Stimulated activated naive B cell treated with anti-CD40 and anti-IgM and Interleukin-4, amounts not matched to agents 10 μg/mL and 1 μg/mL and 100 μg/mL, for 72 hours (primary cell): ENCODE measurements at regions not wholly inside any gene's neighbourhood (a gene's known extent, or its start where the extent isn't known, plus 50 kb on each side); places are given as distances from the start of the nearest gene placed in this dataset.

Experiments
- ATAC-seq, 2 donors: fragments of 150-1000 bp; cut with Tn5 transposase; replicated peaks; 2 replicates each; pipeline ENCODE4 v1.10.0; 2021; ENCODE audit warnings: moderate library complexity in 1 of 2
- DNase-seq: peaks from one replicate; pipeline ENCODE4 v3.0.0; 2021
- H3K27ac Mint-ChIP-seq: one replicate; pipeline ENCODE4 v1.8.0; 2022; ENCODE audit warnings: mild to moderate bottlenecking, mixed read lengths
- H3K27me3 Mint-ChIP-seq, 2 donors: one replicate each; pipeline ENCODE4 v1.8.0; 2022; ENCODE audit warnings: mixed read lengths in 2 of 2
- H3K36me3 Mint-ChIP-seq, 2 donors: one replicate each; pipeline ENCODE4 v1.8.0; 2022; ENCODE audit warnings: mixed read lengths in 2 of 2, mild to moderate bottlenecking in 1 of 2
- H3K4me1 Mint-ChIP-seq, 2 donors: one replicate each; pipeline ENCODE4 v1.8.0; 2022; ENCODE audit warnings: mixed read lengths in 2 of 2, mild to moderate bottlenecking in 1 of 2
- H3K4me3 Mint-ChIP-seq, 2 donors: one replicate each; pipeline ENCODE4 v1.8.0; 2022; ENCODE audit warnings: mild to moderate bottlenecking in 2 of 2, mixed read lengths in 2 of 2, moderate library complexity in 1 of 2
- H3K9me3 Mint-ChIP-seq, 2 donors: one replicate each; pipeline ENCODE4 v1.8.0; 2022; ENCODE audit warnings: mixed read lengths in 2 of 2, mild to moderate bottlenecking in 1 of 2

DNA sequence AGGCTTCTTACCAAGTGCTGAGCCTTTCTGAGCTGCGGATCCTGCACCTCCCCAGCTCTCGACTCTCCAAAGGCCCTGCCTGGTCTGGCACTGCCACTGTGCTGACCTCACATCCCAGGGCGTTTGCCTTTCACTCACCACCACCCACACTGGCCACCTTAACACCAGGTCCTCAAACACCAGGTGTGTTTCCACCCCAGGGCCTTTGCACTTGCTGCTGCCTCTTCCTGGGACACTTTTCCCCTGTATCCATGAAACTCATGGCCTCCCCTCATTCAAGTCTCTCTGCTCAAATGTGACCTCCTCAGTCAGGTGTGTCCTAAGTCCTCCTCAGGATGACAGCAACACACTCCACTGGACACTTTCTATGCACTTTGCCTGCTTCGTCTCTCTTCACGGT, 51.4 kb upstream of the ANO1 start:
- DNase-seq: no peak
- Mint-ChIP-seq H3K4me3 (no peak overlapping the region), H3K4me1 (no peaks in the 10 kb centered on the region), H3K9me3 (peaks cover 0 to 1% of the 10 kb centered on the region in 2 donors), H3K27me3 (peaks cover under 1 to 2% of the 10 kb centered on the region in 2 donors), H3K36me3 (no peaks in the 10 kb centered on the region), H3K27ac (no peak overlapping the region)
- ATAC-seq: no peak

DNA sequence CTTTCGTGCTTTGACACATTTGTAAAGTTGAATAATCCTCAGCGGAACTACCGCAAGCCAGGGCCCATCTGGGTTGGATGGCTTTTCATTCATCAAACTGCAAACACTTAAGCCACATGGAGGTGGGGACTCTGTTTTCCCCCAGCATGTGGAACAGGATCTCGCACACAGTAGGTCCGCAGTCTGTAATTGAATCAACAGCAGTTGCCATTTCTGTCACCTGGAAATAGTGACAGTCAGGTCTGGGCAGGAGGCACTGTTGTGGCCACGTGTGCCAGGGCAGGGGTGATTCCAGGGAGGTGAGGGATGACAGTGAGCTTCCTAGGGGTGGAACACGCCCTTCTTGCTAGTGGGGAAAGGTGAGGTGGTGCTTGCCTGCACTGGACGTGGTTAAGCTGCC, 50.7 kb upstream of the ANO1 start:
- Mint-ChIP-seq H3K36me3 (no peaks in the 10 kb centered on the region), H3K4me1 (no peaks in the 10 kb centered on the region), H3K27ac (no peak overlapping the region)

DNA sequence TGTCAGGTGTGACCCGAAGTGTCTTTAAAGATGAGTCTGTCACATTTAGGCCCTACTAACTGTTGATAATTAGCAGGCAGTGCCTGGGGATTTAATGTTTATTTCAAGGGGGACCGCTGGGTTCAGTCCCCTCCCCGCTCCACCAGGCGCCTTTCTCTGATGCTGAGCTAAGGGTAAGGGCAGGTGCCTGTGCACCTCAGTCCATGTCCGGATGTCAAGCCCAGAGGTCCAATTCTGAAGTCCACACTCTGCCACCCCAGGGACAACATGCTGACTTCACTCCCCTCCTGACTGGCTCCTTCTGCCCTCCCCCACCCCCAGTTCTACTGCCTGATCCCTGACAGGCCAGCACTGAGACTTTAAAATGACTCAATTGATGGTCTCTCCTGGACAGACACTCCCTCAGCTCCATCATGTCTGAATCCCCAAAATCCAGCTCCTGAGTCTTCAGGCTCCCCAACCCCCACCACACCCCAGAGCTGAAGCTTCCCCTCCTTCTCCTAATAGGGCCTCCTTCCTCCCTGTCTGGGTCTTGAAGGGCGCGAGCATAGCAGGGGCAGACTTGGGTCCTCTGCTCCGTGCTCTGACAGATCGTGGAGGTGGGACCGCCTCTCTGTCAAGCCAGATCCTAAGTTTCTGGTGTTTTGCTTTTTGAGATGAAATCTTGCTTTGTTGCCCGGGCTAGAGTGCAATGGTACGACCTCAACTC, 49.8 kb upstream of the ANO1 start:
- no peaks in the 10 kb centered on the region for H3K4me1 Mint-ChIP-seq
- DNase-seq (no peak), ATAC-seq (no peak)
- peaks cover 7 to 17% of the 10 kb centered on the region in 2 donors for H3K27me3 Mint-ChIP-seq
- H3K36me3 Mint-ChIP-seq: no peaks in the 10 kb centered on the region
- H3K4me3 Mint-ChIP-seq: no peak overlapping the region
- H3K9me3 Mint-ChIP-seq: no peaks in the 10 kb centered on the region
- H3K27ac Mint-ChIP-seq: no peak overlapping the region

More for the DNA sequence above, 50.7 kb upstream of the ANO1 start:
- Mint-ChIP-seq H3K4me3 (no peak overlapping the region), H3K27me3 (peaks cover 7 to 9% of the 10 kb centered on the region in 2 donors), H3K9me3 (peaks cover 0 to 1% of the 10 kb centered on the region in 2 donors)
- ATAC-seq (no peak), DNase-seq (no peak)
